AG04450 (cell line): ENCODE measurements at regions not wholly inside any gene's neighbourhood (a gene's known extent, or its start where the extent isn't known, plus 50 kb on each side); places are given as distances from the start of the nearest gene placed in this dataset. TPM values are rescaled to one million over a fixed set of nuclear protein-coding genes. Genes with fewer than 3 reads are reported as not detected.

Experiments used
- CTCF ChIA-PET: fragments of 300-600, 350-600 bp; formaldehyde crosslinking; extraction: SDS; loops from one replicate; lab custom pipeline; 2022; ENCODE audit warnings: antibody characterized with exemption, inconsistent platforms; lab: Charles Lee
- POLR2A ChIA-PET: fragments of 350-600 bp; formaldehyde crosslinking; extraction: SDS; loops from one replicate; lab custom pipeline; 2021; ENCODE audit warnings: antibody characterized with exemption, inconsistent platforms; lab: Yijun Ruan, JAX
- DNase-seq: peaks from one replicate; pipeline ENCODE4 v3.0.0-alpha.2; 2011; ENCODE audit warnings: low read depth, low spot score
- H3K27ac ChIP-seq: one replicate; pipeline ENCODE4 v1.5.1; 2012; ENCODE audit warnings: low read depth, low read length, control low read depth
- H3K27me3 ChIP-seq: one replicate; pipeline ENCODE4 v1.6.0; 2012; ENCODE audit warnings: low read length; ENCODE audit not compliant: control insufficient read depth, insufficient read depth
- H3K4me3 ChIP-seq: 2 replicates; pipeline ENCODE4 v1.5.1; 2011; ENCODE audit warnings: mild to moderate bottlenecking, low read depth, low read length, control low read depth
- H3K9me3 ChIP-seq: 2 replicates; pipeline ENCODE4 v1.5.1; 2012; ENCODE audit warnings: low read length; ENCODE audit not compliant: control insufficient read depth, insufficient read depth
- small RNA-seq: library from RNA; depleted of rRNA; stranded (forward); fragments of <200 nt; gene quantifications from one replicate; pipeline ENCODE3, GENCODE V24; 2012; ENCODE audit warnings: low read depth; ENCODE audit not compliant: insufficient read length
- TF ChIP-seq, protein P1 (sequence below): IDR thresholded peaks from 2 replicates; pipeline ENCODE4 v1.5.1; 2011; ENCODE audit warnings: low read depth, low read length, control low read depth, inconsistent platforms

DNA sequence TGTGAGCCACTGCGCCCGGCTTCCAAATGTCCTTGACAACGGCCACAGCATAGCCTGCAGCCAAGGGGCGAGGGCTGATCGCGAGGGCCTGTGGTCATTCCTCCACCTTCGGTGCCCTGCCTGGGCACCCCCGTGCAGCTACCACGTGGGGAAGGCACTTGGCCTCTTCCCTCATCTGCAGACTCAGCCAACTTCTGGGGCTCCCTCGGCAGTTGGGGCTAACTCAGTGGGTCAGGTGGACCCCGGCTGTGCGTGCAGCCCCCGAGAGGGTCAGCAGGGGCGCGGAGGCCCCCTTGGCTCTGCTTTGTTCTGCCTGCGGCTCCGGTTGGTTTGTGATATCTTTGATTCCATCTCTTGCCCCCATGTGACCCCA, 52.9 kb upstream of the BHLHE23 start:
- H3K27ac ChIP-seq: no peak overlapping the region
- H3K27me3 ChIP-seq: peaks cover 11% of the 10 kb centered on the region
- TF ChIP-seq, protein P1, sequence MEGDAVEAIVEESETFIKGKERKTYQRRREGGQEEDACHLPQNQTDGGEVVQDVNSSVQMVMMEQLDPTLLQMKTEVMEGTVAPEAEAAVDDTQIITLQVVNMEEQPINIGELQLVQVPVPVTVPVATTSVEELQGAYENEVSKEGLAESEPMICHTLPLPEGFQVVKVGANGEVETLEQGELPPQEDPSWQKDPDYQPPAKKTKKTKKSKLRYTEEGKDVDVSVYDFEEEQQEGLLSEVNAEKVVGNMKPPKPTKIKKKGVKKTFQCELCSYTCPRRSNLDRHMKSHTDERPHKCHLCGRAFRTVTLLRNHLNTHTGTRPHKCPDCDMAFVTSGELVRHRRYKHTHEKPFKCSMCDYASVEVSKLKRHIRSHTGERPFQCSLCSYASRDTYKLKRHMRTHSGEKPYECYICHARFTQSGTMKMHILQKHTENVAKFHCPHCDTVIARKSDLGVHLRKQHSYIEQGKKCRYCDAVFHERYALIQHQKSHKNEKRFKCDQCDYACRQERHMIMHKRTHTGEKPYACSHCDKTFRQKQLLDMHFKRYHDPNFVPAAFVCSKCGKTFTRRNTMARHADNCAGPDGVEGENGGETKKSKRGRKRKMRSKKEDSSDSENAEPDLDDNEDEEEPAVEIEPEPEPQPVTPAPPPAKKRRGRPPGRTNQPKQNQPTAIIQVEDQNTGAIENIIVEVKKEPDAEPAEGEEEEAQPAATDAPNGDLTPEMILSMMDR: no peak
- DNase-seq: no peak
- no peak overlapping the region for H3K4me3 ChIP-seq
- POLR2A ChIA-PET: no interaction called here
- CTCF ChIA-PET: interaction anchor here (0.6 kb wide), 1 partner anchor 213 kb away, joined by 3 read pairs; the partner anchor contains the start of gene ARFGAP1
- H3K9me3 ChIP-seq: peaks cover 36% of the 10 kb centered on the region

- ChIA-PET POLR2A (no interaction called here), CTCF (no interaction called here)
- Histone ChIP-seq H3K4me3 (no peak overlapping the region), H3K9me3 (peaks cover 31% of the 10 kb centered on the region), H3K27ac (no peak overlapping the region), H3K27me3 (peaks cover 17% of the 10 kb centered on the region)
- DNase-seq: no peak
- TF ChIP-seq, protein P1: no peak
Observed at GRCh38 chr20:63058696-63059335, 52.1 kb upstream of the BHLHE23 start.

GRCh38 chr20:63057171-63058117, 50.7 kb upstream of the BHLHE23 start:
- no peak overlapping the region for H3K4me3 ChIP-seq
- peaks cover 19% of the 10 kb centered on the region for H3K27me3 ChIP-seq
- no peak for DNase-seq
- no peak overlapping the region for H3K27ac ChIP-seq
- TF ChIP-seq, protein P1: no peak
- POLR2A ChIA-PET: no interaction called here
- peaks cover 30% of the 10 kb centered on the region for H3K9me3 ChIP-seq
- CTCF ChIA-PET: interaction anchor here (1.3 kb wide), 1 partner anchor 155 kb away, joined by 3 read pairs; no protein-coding TSS in a partner anchor

DNA sequence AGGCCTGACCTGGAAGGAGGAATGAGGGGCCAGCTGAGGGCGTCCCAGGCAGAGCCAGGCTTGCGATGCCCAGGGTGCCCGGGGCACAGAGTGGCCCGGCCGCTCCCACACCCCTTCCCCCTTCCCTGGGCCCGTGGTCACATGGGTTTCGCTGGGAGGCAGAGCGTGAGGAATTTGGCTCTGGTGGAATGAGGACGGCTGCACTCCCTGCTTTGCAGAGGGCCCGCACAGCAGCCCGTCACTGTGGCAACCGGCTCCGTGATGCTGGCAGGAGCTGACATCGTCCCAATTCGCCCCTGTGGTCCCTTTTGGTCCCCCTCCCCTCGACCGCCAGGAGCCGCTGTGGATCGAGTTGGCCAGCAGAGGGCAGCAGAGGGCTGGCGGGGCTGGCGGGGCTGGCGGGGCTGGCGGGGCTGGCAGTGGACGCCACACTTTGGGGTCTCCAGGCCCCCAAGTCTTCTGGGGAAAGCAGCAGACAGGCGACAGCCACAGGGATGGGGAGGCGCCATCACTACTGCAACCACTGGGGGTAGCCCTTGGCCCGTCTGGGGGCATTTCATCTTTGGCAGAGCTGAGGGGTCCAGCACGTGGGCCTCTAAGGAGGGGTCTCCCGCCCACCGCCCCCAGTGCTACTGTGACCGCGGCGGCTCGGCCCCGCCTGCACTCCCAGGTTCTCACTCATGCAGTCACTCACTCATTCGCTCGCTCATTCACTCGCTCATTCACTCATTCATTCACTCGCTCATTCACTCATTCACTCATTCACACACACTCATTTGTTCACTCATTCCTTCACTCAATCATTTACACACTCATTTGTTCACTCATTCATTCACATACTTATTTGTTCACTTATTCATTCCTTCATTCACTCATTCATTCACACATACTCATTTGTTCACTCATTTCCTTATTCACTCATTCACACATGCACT, 49.7 kb upstream of the BHLHE23 start:
- POLR2A ChIA-PET: no interaction called here
- Histone ChIP-seq H3K27ac (no peak overlapping the region), H3K9me3 (peaks cover 23% of the 10 kb centered on the region), H3K27me3 (peaks cover 23% of the 10 kb centered on the region), H3K4me3 (no peak overlapping the region)
- DNase-seq: no peak
- CTCF ChIA-PET: interaction anchor here (0.6 to 1.3 kb wide), 6 partner anchors 14 to 218 kb away, joined by 3 to 4 read pairs (median 3); no protein-coding TSS in a partner anchor
- TF ChIP-seq, protein P1: peak; percentile 60

Small RNA genes lying in the stretch of these regions (small RNA-seq; reads per million reads assigned to genes)
- gene RF00635: not detected
